Suprapubic skin (tissue), 3 donors: ENCODE measurements at regions not wholly inside any gene's neighbourhood (a gene's known extent, or its start where the extent isn't known, plus 50 kb on each side); places are given as distances from the start of the nearest gene placed in this dataset.

ENCODE experiments used
- POLR2A ChIP-seq, 2 donors: fragments of 450-650 bp; IDR thresholded peaks; one replicate each; pipeline ENCODE4 v1.6.1; 2017; ENCODE audit warnings: antibody characterized with exemption in 2 of 2, mild to moderate bottlenecking in 2 of 2, moderate library complexity in 2 of 2
- TF ChIP-seq, protein P1 (sequence below), 2 donors: fragments of 200-600 bp in 1 of 2; fragments of 450-650 bp in 1 of 2; sonication (generic) in 1 of 2; IDR thresholded peaks; one replicate each; pipeline ENCODE4 v1.5.1; 2016 to 2019; ENCODE audit warnings: antibody characterized with exemption in 2 of 2, mild to moderate bottlenecking in 1 of 2, moderate library complexity in 1 of 2

DNA sequence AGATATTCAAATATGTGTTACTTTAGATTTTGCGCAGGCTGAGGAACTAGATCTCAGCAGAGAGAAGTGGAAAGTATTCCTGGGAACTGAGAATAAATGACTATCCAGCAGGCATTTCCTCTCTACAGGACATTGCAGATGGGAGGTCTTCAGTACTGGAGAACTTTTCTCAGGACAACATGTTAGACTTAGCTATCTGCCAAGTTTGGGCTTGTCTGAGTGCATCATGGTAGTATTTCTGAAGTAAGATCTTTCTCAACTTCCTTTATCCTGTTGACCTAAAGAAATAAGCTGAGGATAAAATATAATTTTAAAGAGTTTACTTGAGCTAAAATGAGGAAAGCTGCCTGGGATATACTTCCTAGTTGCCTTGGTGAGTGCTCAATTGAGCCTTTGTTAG lies 167.9 kb upstream of the BCHE start:
- TF ChIP-seq, protein P1, sequence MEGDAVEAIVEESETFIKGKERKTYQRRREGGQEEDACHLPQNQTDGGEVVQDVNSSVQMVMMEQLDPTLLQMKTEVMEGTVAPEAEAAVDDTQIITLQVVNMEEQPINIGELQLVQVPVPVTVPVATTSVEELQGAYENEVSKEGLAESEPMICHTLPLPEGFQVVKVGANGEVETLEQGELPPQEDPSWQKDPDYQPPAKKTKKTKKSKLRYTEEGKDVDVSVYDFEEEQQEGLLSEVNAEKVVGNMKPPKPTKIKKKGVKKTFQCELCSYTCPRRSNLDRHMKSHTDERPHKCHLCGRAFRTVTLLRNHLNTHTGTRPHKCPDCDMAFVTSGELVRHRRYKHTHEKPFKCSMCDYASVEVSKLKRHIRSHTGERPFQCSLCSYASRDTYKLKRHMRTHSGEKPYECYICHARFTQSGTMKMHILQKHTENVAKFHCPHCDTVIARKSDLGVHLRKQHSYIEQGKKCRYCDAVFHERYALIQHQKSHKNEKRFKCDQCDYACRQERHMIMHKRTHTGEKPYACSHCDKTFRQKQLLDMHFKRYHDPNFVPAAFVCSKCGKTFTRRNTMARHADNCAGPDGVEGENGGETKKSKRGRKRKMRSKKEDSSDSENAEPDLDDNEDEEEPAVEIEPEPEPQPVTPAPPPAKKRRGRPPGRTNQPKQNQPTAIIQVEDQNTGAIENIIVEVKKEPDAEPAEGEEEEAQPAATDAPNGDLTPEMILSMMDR (IDR thresholded peaks at IDR 0.05), result no peak
- TF ChIP-seq POLR2A (IDR thresholded peaks at IDR 0.05), result no peak
